IMR-90 (cell line): ENCODE measurements at regions not wholly inside any gene's neighbourhood (a gene's known extent, or its start where the extent isn't known, plus 50 kb on each side); places are given as distances from the start of the nearest gene placed in this dataset.

Experiments used
- ATAC-seq: fragments of 200-7000 bp; cut with Tn5 transposase; 2 replicates; pipeline ENCODE4 v1.9.1; 2020; ENCODE audit warnings: low read depth, mild to moderate bottlenecking, moderate library complexity
- BruUV-seq: library from RNA; stranded (reverse); fragments of 400-500 nt; replicated peaks from 2 replicates; lab custom pipeline; 2021; lab: Mats Ljungman, UMichigan
- CTCF ChIA-PET: fragments of 300-600 bp; formaldehyde crosslinking; extraction: SDS; loops from one replicate; lab custom pipeline; 2021; ENCODE audit warnings: antibody characterized with exemption; lab: Yijun Ruan, JAX
- POLR2A ChIA-PET: fragments of 300-600 bp; sonication (Branson Sonifier 250); formaldehyde crosslinking; loops from one replicate; lab custom pipeline; 2022; ENCODE audit warnings: antibody characterized with exemption; ENCODE audit not compliant: unreplicated experiment; lab: Charles Lee
- DNase-seq: peaks from one replicate; pipeline ENCODE4 v3.0.0; 2013
- H2AFZ ChIP-seq: replicated peaks from 2 replicates; pipeline ENCODE3; 2013; ENCODE audit warnings: low read length, mild to moderate bottlenecking; ENCODE audit not compliant: poor library complexity
- H2AK5ac ChIP-seq: 2 replicates; pipeline ENCODE4 v1.6.1; 2013; ENCODE audit warnings: low read depth, low read length, inconsistent platforms
- H2AK9ac ChIP-seq: replicated peaks from 2 replicates; pipeline ENCODE3; 2013; ENCODE audit warnings: mild to moderate bottlenecking, low read depth, low read length, moderate library complexity; ENCODE audit not compliant: poor library complexity
- H2BK120ac ChIP-seq: 2 replicates; pipeline ENCODE4 v1.6.1; 2013; ENCODE audit warnings: low read depth, low read length, inconsistent platforms
- H2BK15ac ChIP-seq: 3 replicates; pipeline ENCODE4 v1.6.1; 2013; ENCODE audit warnings: low read depth, low read length, inconsistent platforms
- H2BK20ac ChIP-seq: 2 replicates; pipeline ENCODE4 v1.6.1; 2013; ENCODE audit warnings: low read depth, mild to moderate bottlenecking, inconsistent platforms, low read length, moderate library complexity
- H2BK5ac ChIP-seq: 2 replicates; pipeline ENCODE4 v1.6.1; 2013; ENCODE audit warnings: mild to moderate bottlenecking, low read depth, low read length, inconsistent platforms; ENCODE audit not compliant: poor library complexity, severe bottlenecking
- H3K14ac ChIP-seq: replicated peaks from 2 replicates; pipeline ENCODE4 v1.6.1; 2013; ENCODE audit warnings: low read depth, low read length, inconsistent platforms
- H3K18ac ChIP-seq: 2 replicates; pipeline ENCODE4 v1.6.1; 2013; ENCODE audit warnings: low read depth, low read length, control low read depth
- H3K23ac ChIP-seq: 2 replicates; pipeline ENCODE4 v1.6.1; 2013; ENCODE audit warnings: low read depth, low read length, inconsistent platforms
- H3K27ac ChIP-seq: 2 replicates; pipeline ENCODE4 v1.5.1; 2013; ENCODE audit warnings: mild to moderate bottlenecking, control low read depth, low read length; ENCODE audit not compliant: insufficient read depth
- H3K27me3 ChIP-seq: 2 replicates; pipeline ENCODE4 v1.6.1; 2013; ENCODE audit warnings: low read length; ENCODE audit not compliant: control insufficient read depth, insufficient read depth
- H3K36me3 ChIP-seq: 2 replicates; pipeline ENCODE4 v1.6.1; 2013; ENCODE audit warnings: low read length, mixed read lengths; ENCODE audit not compliant: control insufficient read depth, insufficient read depth
- H3K4ac ChIP-seq: 2 replicates; pipeline ENCODE4 v1.6.1; 2013; ENCODE audit warnings: low read depth, low read length, inconsistent platforms
- H3K4me1 ChIP-seq: 2 replicates; pipeline ENCODE4 v1.6.1; 2013; ENCODE audit warnings: low read length, mixed read lengths; ENCODE audit not compliant: control insufficient read depth, insufficient read depth
- H3K4me2 ChIP-seq: 2 replicates; pipeline ENCODE4 v1.6.1; 2013; ENCODE audit warnings: low read depth, mild to moderate bottlenecking, control low read depth, low read length, moderate library complexity
- H3K4me3 ChIP-seq: 2 replicates; pipeline ENCODE4 v1.5.1; 2013; ENCODE audit warnings: low read depth, mild to moderate bottlenecking, control low read depth, low read length, moderate library complexity; ENCODE audit not compliant: insufficient read depth
- H3K56ac ChIP-seq: 2 replicates; pipeline ENCODE4 v1.6.1; 2013; ENCODE audit warnings: low read length, inconsistent platforms; ENCODE audit not compliant: insufficient read depth; ENCODE audit errors: extremely low read depth
- H3K79me1 ChIP-seq, 2 experiments: 2 replicates each; pipeline ENCODE4 v1.6.1; 2013; ENCODE audit warnings: low read length in 2 of 2, inconsistent platforms in 1 of 2, low read depth in 1 of 2
- H3K9ac ChIP-seq: 2 replicates; pipeline ENCODE4 v1.6.1; 2013; ENCODE audit warnings: low read depth, low read length, control low read depth
- H3K9me1 ChIP-seq: 2 replicates; pipeline ENCODE4 v1.6.1; 2013; ENCODE audit warnings: low read length, inconsistent platforms; ENCODE audit not compliant: insufficient read depth
- H3K9me3 ChIP-seq: 2 replicates; pipeline ENCODE4 v1.6.1; 2013; ENCODE audit warnings: low read length; ENCODE audit not compliant: control insufficient read depth, insufficient read depth
- H4K20me1 ChIP-seq: 2 replicates; pipeline ENCODE4 v1.6.1; 2013; ENCODE audit warnings: low read length, inconsistent platforms; ENCODE audit not compliant: insufficient read depth
- H4K5ac ChIP-seq: 2 replicates; pipeline ENCODE4 v1.6.1; 2013; ENCODE audit warnings: mild to moderate bottlenecking, low read depth, low read length, control low read depth
- H4K8ac ChIP-seq, 2 experiments: 2 replicates each; pipeline ENCODE4 v1.6.1; 2013; ENCODE audit warnings: low read depth in 2 of 2, low read length in 2 of 2, control low read depth in 1 of 2, inconsistent platforms in 1 of 2
- H4K91ac ChIP-seq: 2 replicates; pipeline ENCODE4 v1.6.1; 2013; ENCODE audit warnings: low read depth, low read length, inconsistent platforms; ENCODE audit not compliant: insufficient read depth
- BHLHE40 ChIP-seq: fragments of 150-350 bp; IDR thresholded peaks from 2 replicates; pipeline ENCODE4 v1.6.1; 2016; ENCODE audit warnings: mild to moderate bottlenecking, low read depth, low read length
- CEBPB ChIP-seq: IDR thresholded peaks from 2 replicates; pipeline ENCODE4 v1.6.1; 2012; ENCODE audit warnings: low read depth, low read length, improper control_type of control experiment
- CHD1 ChIP-seq: IDR thresholded peaks from 2 replicates; pipeline ENCODE4 v1.6.1; 2012; ENCODE audit warnings: low read depth, low read length, improper control_type of control experiment
- CTCF ChIP-seq: conservative IDR thresholded peaks from 2 replicates; pipeline ENCODE4 v1.5.1; 2012; ENCODE audit warnings: mild to moderate bottlenecking, low read depth, low read length, improper control_type of control experiment
- MAFK ChIP-seq: IDR thresholded peaks from 2 replicates; pipeline ENCODE4 v1.6.1; 2012; ENCODE audit warnings: low read depth, low read length, improper control_type of control experiment
- MAZ ChIP-seq: IDR thresholded peaks from 2 replicates; pipeline ENCODE4 v1.6.1; 2012; ENCODE audit warnings: low read depth, mild to moderate bottlenecking, low read length, improper control_type of control experiment, moderate library complexity, borderline replicate concordance
- MXI1 ChIP-seq: IDR thresholded peaks from 2 replicates; pipeline ENCODE4 v1.6.1; 2012; ENCODE audit warnings: low read depth, mild to moderate bottlenecking, low read length, moderate library complexity, borderline replicate concordance
- POLR2A ChIP-seq: IDR thresholded peaks from 2 replicates; pipeline ENCODE4 v1.6.1; 2012; ENCODE audit warnings: mild to moderate bottlenecking, low read depth, low read length
- RAD21 ChIP-seq: IDR thresholded peaks from 2 replicates; pipeline ENCODE4 v1.6.1; 2012; ENCODE audit warnings: low read length, improper control_type of control experiment
- RCOR1 ChIP-seq: IDR thresholded peaks from 2 replicates; pipeline ENCODE4 v1.6.1; 2012; ENCODE audit warnings: mild to moderate bottlenecking, low read length, improper control_type of control experiment; ENCODE audit not compliant: insufficient replicate concordance
- RFX5 ChIP-seq: IDR thresholded peaks from 2 replicates; pipeline ENCODE4 v1.8.0; 2012; ENCODE audit warnings: low read depth, mild to moderate bottlenecking, low read length, moderate library complexity
- SMC3 ChIP-seq: fragments of 150-350 bp; IDR thresholded peaks from 2 replicates; pipeline ENCODE4 v1.6.1; 2016; ENCODE audit warnings: low read depth, mild to moderate bottlenecking, antibody characterized with exemption, low read length, moderate library complexity
- WGBS, 2 experiments: methylation state at CpG; one replicate each; pipeline versions ENCODE4 v1.1.5 to v1.1.7; 2013; ENCODE audit warnings: missing lambda C conversion rate in 2 of 2; ENCODE audit not compliant: insufficient read length in 1 of 2; ENCODE audit errors: extremely low coverage in 2 of 2; 5-methylcytosine and 5-hydroxymethylcytosine counted together
- dilution Hi-C: fragments of 300-500 bp; cut with HindIII; formaldehyde crosslinking; loops from one replicate; pipeline ENCODE4 v1.14.3; 2018; ENCODE audit warnings: low sequenced_read_pairs; ENCODE audit not compliant: unreplicated experiment
- in situ Hi-C: fragments of 300-500 bp; cut with MboI; formaldehyde crosslinking; loops from 3 replicates; pipeline ENCODE4 v1.14.3; 2019; ENCODE audit warnings: low sequenced_read_pairs, inconsistent platforms, mixed read lengths
- intact Hi-C: fragments of 100-400 bp; cut with micrococcal nuclease; formaldehyde crosslinking; loops from 2 replicates; pipeline ENCODE4 v1.10.0; 2022

- BruUV-seq, result no TSS peak
- no peak overlapping the region for H3K18ac ChIP-seq
- CTCF ChIA-PET, result no interaction called here
These were observed 1231.3 kb upstream of the ADGRL3 start for GRCh38 chr4:59968796-59969195.

More at GRCh38 chr4:59968796-59969195, 1231.3 kb upstream of the ADGRL3 start:
- Histone ChIP-seq H2BK5ac (no peak overlapping the region), H3K27ac (no peak overlapping the region), H3K4me2 (no peak overlapping the region), H2BK15ac (no peak overlapping the region), H3K9me3 (peaks cover 3% of the 10 kb centered on the region; the same call in 1 of the 2 replicates), H4K8ac (no peak overlapping the region), H3K4ac (no peak overlapping the region), H3K23ac (no peak overlapping the region), H3K4me3 (no peak overlapping the region), H4K20me1 (no peaks in the 10 kb centered on the region), H2BK120ac (no peak overlapping the region), H2AK9ac (no peak overlapping the region), H2BK20ac (no peak overlapping the region), H3K4me1 (no peaks in the 10 kb centered on the region), H2AFZ (no peak overlapping the region), H3K27me3 (no peaks in the 10 kb centered on the region), H3K9ac (no peak overlapping the region), H4K5ac (no peak overlapping the region), H3K56ac (no peak overlapping the region), H3K79me1 (no peaks in the 10 kb centered on the region), H3K14ac (no peak overlapping the region), H4K91ac (no peak overlapping the region), H3K36me3 (no peaks in the 10 kb centered on the region), H3K9me1 (no peaks in the 10 kb centered on the region), H2AK5ac (no peak overlapping the region)
- dilution Hi-C loops, result no loop called here
- POLR2A ChIA-PET, result no interaction called here
- in situ Hi-C loops, result no loop called here
- ATAC-seq (no peak), DNase-seq (no peak)
- WGBS, 2 experiments, result 40% methylated on average over 1 of the region's 5 CpGs; no CpG with 5 or more reads in 1 of the 2 experiments
- TF ChIP-seq MAZ, result no peak
- no peak for TF ChIP-seq RAD21
- no peak for TF ChIP-seq MAFK
- no peak for TF ChIP-seq RFX5
- no peak for TF ChIP-seq SMC3
- no peak for TF ChIP-seq CTCF
- TF ChIP-seq RCOR1, result no peak
- no peak for TF ChIP-seq CEBPB
- no peak for TF ChIP-seq MXI1
- TF ChIP-seq CHD1, result no peak
- TF ChIP-seq POLR2A, result no peak
- no peak for TF ChIP-seq BHLHE40
- intact Hi-C loops, result no loop called here
